Astrocyte of the cerebellum (primary cell): ENCODE measurements at regions not wholly inside any gene's neighbourhood (a gene's known extent, or its start where the extent isn't known, plus 50 kb on each side); places are given as distances from the start of the nearest gene placed in this dataset.

Source experiments
- DNase-seq: peaks from one replicate; pipeline ENCODE4 v3.0.0-alpha.2; 2011; ENCODE audit warnings: low read depth
- H3K4me3 ChIP-seq: 2 replicates; pipeline ENCODE4 v1.5.1; 2011; ENCODE audit warnings: mild to moderate bottlenecking, low read depth, low read length, moderate library complexity
- in situ Hi-C: cut with HindIII; loops from 2 replicates; pipeline ENCODE4 v1.10.0; 2017; ENCODE audit warnings: low sequenced_read_pairs
- TF ChIP-seq, protein P1 (sequence below): IDR thresholded peaks from 2 replicates; pipeline ENCODE4 v1.5.1; 2012; ENCODE audit warnings: low read length, low read depth, moderate library complexity, mild to moderate bottlenecking; ENCODE audit errors: missing control alignments

DNA sequence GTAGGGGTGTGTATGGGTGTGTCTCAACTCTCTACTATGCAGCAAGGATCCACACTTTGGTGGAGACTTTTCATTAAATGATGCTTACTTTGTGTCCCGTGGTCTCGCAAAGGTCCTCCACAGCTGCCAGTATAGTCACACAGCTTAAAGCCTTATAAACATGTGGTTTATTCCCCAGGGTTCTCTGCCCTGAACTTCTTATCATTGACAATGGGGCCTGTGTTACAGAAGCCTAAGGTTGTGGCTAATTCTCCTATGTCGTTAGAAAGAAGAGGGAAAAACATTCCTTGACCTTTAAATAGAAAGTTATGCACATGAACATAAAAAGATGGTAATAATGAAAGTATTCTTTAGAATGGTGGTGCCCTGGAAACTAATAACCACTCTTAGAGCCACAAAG is 201.4 kb downstream of the INHBA start:
- DNase-seq = no peak
- TF ChIP-seq, protein P1, sequence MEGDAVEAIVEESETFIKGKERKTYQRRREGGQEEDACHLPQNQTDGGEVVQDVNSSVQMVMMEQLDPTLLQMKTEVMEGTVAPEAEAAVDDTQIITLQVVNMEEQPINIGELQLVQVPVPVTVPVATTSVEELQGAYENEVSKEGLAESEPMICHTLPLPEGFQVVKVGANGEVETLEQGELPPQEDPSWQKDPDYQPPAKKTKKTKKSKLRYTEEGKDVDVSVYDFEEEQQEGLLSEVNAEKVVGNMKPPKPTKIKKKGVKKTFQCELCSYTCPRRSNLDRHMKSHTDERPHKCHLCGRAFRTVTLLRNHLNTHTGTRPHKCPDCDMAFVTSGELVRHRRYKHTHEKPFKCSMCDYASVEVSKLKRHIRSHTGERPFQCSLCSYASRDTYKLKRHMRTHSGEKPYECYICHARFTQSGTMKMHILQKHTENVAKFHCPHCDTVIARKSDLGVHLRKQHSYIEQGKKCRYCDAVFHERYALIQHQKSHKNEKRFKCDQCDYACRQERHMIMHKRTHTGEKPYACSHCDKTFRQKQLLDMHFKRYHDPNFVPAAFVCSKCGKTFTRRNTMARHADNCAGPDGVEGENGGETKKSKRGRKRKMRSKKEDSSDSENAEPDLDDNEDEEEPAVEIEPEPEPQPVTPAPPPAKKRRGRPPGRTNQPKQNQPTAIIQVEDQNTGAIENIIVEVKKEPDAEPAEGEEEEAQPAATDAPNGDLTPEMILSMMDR = no peak
- in situ Hi-C loops = no loop called here
- H3K4me3 ChIP-seq = no peak overlapping the region

DNA sequence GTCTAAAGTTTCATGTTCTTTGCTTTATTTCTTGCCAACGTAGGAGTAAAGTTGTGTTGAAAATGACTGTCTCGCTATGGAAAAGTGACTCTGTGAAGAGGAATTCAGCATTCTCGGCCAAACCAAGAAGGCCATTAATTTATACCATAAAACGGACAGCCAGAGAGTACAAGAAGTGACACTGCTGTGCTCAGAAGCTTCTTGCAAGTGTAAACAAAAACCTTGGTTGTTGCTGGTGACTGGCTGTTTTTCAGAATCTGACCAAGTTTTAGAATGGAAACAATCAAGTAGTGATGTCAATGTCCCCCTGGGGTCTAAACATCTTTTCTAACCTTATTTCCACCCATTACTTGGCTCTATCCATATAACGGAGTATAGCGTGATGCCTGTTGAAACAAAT is 201.9 kb downstream of the INHBA start:
- TF ChIP-seq, protein P1 = no peak
- no peak overlapping the region for H3K4me3 ChIP-seq

DNA sequence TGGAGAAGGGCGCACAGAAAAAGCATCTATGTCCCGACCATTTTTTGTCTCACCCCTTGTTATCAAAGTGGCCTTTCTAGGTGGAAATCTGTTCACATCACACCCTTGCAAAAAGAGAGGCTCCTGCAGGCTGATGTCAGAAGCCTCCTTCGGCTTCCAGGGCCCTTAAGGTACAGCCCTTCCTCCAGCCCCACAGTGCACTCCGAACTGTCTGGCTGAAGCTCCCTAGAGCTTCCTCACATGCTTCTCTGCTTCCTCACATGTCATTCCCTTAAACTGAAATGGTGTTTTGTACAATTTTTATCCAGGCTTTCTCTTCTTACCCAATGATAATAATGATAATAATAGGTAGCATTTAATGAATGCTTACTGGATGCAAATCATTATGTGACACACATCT is 210.3 kb downstream of the INHBA start:
- H3K4me3 ChIP-seq = no peak overlapping the region
- TF ChIP-seq, protein P1 = no peak
- no peak for DNase-seq
- in situ Hi-C loops = no loop called here

More for the DNA sequence above, 201.9 kb downstream of the INHBA start:
- peak; percentile 18 for DNase-seq
- in situ Hi-C loops = no loop called here

DNA sequence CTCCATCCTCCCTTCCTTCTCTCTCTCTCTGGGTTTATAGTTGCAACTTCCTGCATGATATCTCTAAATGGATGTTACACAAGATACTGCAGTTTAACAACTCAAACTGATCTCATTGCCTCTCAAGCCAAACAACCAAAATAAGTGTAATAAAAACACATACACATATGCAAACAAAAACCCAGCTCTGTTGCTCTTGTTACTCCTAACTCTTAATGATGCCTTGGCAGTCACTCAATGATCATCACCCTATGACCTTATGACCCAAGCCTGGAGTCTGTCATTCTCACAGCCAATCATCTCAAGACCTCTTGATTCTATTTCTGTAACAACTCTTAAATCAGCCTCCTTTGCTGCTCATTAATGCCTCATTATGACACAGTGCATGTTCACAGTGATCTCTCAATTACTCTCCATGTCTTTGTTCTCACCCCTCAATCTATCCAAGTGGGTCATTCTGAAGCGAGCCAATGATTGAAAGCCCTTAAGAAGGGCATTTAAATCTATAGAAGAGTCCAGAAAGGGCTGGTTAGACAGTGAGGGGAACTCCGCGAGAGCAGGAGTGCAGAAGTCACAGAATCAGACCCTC is 210.9 kb downstream of the INHBA start:
- H3K4me3 ChIP-seq = no peak overlapping the region
- no peak for DNase-seq
- TF ChIP-seq, protein P1 = no peak
- in situ Hi-C loops = no loop called here

DNA sequence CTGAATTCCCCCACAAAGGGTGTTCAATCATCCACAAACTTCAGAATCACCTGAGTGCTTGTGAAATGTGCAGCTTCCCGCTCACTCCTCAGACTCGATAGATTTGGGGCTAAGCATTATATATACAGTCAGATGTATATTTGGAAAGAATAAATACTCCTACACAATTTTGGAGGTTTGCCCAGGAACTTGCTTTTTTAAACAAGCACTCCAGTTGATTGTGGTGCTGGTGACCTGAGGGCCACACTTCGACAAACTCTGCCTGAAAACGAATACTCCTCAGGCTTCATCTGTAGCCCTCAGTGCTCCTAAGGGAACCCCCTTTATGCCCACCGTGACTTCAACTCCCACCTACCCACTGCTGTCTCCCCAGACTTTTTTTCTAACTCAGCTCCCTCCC is 211.6 kb downstream of the INHBA start:
- in situ Hi-C loops = no loop called here
- no peak for DNase-seq
- H3K4me3 ChIP-seq = no peak overlapping the region
- TF ChIP-seq, protein P1 = no peak

DNA sequence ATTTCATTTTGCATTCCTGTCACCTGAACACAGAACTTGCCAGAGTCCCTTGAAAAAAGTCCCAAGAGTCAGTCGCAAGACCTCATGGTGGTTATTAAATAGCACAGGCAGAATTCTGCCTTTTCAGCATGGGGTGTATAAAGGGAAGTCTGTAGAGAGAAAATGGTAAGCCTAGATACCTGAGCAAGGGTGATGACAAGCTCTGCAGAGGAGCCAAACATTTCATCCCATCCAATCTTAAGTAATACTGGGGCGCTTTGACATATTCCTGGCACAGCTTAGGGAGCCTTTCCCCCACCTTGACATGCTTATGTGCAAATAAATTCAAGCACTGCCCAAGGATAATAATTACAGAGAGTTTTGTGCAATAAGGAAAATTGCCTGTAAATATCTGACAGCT is 213.0 kb downstream of the INHBA start:
- no peak overlapping the region for H3K4me3 ChIP-seq
- no peak for DNase-seq
- TF ChIP-seq, protein P1 = no peak
- in situ Hi-C loops = no loop called here
